Activated CD8-positive, alpha-beta memory T cell treated with anti-CD3 and anti-CD28 coated beads, Interleukin-2, amount 50 U/mL, for 48 hours (primary cell): ENCODE measurements at regions not wholly inside any gene's neighbourhood (a gene's known extent, or its start where the extent isn't known, plus 50 kb on each side); places are given as distances from the start of the nearest gene placed in this dataset.

Source experiments
- DNase-seq: peaks from one replicate; pipeline ENCODE4 v3.0.0-alpha.2; 2020

DNA sequence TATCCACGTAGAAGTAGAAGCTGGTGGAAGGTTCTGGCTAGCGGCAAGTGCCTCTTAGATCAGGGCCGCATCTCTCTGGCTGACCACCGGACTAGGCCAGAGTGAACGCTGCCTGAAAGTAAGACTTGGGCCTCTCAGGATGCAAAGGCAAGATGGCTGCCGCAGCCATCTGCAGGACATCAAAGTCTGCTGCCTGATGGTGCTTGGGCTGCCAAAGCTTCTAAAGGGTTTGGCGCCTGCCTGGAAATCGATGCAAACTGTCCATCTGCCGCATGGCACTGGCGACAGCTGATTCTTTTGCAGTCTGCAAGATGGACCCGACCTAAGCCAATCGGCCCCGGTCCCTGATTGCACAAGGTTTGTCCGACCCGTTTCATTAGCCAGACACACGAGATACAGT is 196.7 kb upstream of the TBC1D5 start:
- no peak for DNase-seq

DNA sequence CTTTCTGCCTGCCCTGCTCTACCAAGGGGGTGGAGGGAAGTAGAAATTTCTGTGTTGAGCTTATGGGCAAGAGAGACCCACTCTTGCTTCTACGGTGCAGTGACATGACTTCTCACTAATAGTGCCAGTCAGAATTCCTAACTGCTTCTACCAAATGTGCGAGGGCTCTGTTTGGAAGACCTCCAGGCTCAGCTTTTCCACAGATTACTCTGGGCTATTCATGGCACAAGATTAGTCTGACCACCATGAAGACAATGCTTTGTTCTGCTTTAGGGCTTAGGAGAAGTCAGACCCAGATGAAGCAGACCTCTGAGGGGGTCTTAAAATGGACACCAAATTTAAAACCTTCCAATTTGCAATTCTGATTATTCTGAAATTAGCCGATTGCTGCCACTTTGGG is 195.9 kb upstream of the TBC1D5 start:
- DNase-seq: no peak

DNA sequence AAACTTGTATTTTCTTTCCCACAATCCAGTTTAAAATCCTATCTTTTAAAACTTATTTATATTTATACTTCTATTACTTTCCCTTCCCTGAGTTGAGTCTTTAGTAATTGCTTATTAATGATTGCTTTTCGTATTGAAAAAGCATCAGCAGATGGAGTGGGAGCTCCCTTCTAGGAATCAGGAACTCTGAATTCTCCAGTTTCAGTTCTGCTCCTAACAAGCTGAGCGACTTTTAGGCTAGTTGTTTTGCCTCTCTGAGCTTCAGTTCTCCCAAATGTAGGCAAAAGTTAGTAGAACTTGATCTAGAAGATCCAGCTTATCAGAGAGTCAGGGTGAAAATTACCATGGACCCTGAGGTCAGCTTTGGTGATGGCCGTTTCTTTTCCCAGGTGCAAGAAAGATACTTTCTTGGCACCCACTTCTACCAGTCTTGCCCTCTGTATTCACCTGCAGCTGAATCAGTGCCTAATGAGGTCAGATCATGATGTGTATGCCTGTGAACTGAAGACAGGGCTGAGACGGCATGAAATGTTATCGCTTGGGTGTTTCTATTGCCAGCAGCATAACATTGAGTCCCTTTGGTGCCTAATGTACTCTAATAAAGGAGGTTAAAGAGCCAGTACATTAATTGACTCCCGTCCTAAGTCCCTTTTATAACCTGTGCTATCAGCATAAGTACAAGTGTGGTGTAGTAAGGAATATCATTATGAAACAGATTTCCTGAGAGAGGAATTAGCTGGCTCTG is 194.5 kb upstream of the TBC1D5 start:
- DNase-seq: no peak

GRCh38 chr3:17935222-17935621 is 192.8 kb upstream of the TBC1D5 start:
- no peak for DNase-seq

GRCh38 chr3:17932136-17932771 is 189.8 kb upstream of the TBC1D5 start:
- DNase-seq: no peak

DNA sequence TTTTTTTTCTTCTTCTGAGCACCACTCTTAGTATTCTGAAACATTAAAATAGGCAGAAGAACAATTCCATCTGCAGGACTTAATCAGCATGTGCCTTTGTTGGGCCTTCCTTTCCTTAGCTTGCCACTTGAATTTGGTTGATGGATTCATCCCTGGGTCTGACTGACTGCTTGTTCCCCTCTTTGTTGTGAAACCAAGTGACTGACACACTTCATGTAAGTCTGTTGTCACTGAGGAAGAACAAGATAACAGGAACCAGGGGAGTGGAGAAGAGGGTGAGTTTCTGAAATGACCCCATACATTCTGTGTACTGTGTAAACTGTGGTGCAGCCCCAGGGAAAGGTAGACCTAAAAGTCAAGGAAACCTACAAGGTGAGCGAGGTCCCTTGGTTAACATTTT is 188.7 kb upstream of the TBC1D5 start:
- DNase-seq: no peak

GRCh38 chr3:17928502-17929145 is 186.2 kb upstream of the TBC1D5 start:
- no peak for DNase-seq

DNA sequence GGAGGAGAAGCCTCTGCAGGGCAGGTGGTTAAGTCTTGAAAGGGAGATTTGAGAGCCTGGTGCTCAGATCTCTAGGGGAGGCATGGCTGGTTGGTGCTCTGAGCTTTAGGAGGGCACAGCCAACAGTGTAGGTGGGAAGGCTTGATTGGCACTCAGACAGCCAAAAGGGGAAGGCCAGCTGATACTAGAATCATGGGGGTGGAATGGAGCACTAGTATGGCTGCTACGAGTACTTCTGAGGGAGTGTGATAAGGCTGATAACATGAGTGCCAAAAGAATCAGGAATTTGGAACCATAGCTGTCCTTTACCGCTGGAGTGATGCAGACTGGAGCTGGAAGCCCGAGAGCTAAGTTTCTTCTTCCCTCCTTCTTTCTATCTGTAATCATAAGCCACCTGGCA is 184.6 kb upstream of the TBC1D5 start:
- no peak for DNase-seq

DNA sequence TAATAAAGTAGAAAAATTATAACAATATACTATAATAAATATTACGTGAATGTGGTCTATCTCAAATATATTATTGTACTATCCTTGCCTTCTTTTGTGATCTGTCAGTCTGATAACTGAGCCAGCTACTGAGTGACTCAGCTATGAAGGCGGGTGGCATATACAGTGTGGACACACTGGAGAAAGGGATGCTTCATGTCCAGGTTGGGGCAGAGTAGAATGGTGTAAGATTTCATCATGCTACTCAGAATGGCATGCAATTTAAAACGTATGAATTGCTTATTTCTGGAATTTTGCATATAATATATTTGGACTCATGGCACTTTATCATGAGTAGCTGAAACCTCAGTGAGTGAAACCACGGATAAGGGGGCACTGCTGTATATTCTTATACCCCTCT is 172.9 kb upstream of the TBC1D5 start:
- DNase-seq: no peak

GRCh38 chr3:17913359-17913758 is 170.9 kb upstream of the TBC1D5 start:
- no peak for DNase-seq

GRCh38 chr3:17911986-17912760 is 169.7 kb upstream of the TBC1D5 start:
- no peak for DNase-seq

DNA sequence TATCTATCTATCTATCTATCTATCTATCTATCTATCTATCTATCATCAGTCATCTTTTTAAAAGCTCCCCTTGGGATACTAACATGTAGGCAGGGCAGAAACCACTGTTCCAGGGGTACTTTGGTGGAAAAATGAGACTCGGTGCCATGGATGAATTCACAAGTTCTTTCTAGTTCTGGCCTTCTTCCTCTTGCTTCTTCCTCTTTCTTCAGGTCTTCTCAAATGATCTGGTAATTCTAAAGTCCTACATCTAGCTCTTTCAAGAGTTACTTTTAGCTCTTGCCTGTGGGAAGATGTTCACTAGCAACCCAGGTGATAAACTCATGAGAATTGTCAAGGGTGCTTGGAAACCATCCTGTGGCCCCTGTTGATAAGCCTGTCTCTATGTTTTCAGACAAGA is 168.5 kb upstream of the TBC1D5 start:
- no peak for DNase-seq

DNA sequence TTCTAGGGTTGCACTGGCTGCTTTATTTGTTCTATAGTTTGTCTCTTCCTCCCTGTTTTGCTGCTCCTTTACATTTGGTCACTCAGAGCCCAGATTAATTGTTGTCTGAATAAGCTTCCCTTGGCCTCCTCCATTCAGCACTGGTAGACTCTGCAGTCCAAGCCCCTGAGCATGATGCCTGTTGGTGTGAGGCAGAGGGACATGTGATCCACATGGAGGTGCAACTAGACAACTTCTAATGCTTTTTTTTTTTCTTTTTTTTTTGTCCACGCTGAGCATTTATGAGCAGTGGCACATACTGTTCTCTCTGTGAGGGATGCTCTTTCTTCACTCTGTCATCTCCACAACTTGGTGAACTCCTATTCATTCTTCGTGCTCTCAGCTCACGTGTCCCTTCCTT is 167.3 kb upstream of the TBC1D5 start:
- DNase-seq: no peak

GRCh38 chr3:17908399-17909191 is 166.2 kb upstream of the TBC1D5 start:
- DNase-seq: no peak

DNA sequence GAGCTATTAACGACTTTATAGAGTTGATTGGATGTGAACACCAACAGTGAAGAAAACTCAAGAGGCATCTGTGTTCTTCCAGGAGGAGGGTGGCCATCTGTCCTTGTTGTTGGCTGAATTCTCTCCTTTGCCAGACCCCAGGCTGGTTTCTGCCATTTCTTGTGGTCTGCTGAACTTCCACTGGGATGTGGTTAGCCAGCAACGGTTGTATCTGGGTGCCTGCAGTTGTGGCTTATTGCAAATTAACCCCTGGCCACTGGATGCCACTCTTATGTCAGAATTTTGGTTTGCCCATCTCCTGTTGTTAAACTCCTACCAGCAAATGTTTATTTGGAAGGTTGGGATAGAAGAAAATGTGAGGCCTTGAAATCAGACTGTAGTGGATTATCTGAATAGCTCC is 163.6 kb upstream of the TBC1D5 start:
- no peak for DNase-seq

GRCh38 chr3:17901893-17902292 is 159.5 kb upstream of the TBC1D5 start:
- no peak for DNase-seq

DNA sequence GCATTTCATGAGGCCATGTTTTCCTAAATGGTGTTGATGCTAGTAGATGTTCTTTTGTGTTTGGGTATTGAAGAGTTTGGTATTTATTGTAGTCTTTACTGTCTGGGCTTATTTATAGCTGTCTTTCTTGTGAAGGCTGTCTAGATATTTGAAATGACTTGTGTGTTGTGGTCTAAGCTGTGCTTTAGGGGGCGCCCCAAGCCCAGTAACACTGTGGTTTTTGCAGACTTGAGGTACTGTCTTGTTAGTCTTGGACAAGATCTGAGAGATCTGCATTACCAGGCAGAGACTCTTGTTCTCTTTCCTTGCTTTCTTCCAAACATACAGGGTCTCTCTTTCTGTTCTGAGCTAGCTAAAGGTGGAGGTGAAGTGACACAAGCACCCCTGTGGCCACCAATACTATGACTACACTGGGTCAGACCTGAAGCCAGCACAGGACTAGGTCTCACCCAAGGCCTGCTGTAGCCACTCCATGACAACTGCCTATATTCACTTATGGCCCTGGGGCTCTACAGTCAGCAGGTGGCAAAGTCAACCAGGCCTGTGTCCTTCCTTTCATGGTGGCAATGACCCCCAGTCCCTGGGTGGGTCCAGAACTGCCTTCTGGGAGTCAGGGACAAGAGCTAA is 152.1 kb upstream of the TBC1D5 start:
- DNase-seq: no peak

- no peak for DNase-seq
Measured at GRCh38 chr3:17891139-17891856, 148.9 kb upstream of the TBC1D5 start.

GRCh38 chr3:17885986-17886385 is 143.6 kb upstream of the TBC1D5 start:
- no peak for DNase-seq

DNA sequence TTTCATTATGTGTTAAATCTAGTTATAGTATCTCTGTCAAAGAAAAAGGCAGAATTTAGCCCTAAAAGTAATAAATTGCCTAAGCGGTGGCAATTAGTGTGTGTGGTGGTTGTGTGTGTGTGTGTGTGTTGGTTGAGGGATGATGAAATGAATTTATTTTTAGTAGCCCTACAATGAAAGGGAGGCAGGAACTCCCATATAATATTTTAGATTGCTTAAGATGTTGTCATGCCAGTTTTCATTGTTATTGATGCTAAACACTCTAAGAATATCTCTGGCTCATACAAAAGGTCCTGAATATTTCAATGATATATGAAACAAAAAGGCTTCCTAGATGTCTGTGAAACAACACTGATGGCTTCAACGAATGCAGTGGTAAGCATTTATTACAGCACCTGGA is 140.6 kb upstream of the TBC1D5 start:
- no peak for DNase-seq

DNA sequence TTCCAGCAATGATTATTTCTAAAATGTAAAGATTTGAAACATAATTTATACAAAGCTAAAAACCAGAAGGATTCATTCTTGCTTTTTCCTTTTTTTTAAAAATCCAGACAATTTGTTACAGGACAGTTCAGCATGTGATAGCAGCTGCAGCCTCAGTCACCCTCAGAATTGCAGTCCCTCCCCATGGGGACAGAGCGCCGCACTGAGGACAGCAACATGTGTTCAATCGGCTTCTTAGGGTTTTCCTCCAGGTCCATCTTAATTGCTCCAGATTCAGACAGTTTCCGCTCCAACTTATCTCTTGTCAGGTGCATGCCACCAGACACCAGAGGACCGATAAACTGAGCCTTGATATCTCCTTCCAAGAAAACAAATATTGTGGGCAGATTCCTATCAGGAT is 134.9 kb upstream of the TBC1D5 start:
- no peak for DNase-seq

DNA sequence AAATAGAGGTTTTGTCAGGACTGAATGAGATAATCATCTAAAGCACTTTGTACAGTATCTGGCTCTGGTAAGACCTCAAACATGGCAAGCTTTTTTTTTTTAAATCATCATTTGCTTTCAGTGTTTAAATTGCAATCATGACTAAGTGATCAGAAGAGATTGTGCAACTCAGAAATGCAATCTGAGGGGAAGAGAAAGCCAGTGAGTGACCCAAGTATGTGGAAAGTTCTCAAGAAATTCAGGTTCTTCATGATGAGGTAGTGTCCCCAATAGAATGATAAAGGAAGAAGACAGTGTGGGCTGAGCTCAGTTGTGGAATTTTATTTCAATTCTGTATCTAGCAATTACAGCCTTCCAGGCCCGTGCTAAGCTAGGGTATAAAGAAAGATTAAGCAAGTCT is 132.2 kb upstream of the TBC1D5 start:
- no peak for DNase-seq
